DND-41 (cell line): ENCODE measurements at regions not wholly inside any gene's neighbourhood (a gene's known extent, or its start where the extent isn't known, plus 50 kb on each side); places are given as distances from the start of the nearest gene placed in this dataset.
"Not testable (repeated sequence)": the region's sequence is repeated elsewhere in the genome, so short reads cannot be mapped to it uniquely, and the experiment has no call there.

Source experiments
- ATAC-seq: fragments of 200-7000 bp; cut with Tn5 transposase; 3 replicates; pipeline ENCODE4 v1.9.1; 2021; ENCODE audit warnings: low read depth; ENCODE audit not compliant: insufficient read depth
- DNase-seq: peaks from one replicate; pipeline ENCODE4 v3.0.0-alpha.2; 2020
- H2AFZ ChIP-seq: 2 replicates; pipeline ENCODE4 v1.6.0; 2012; ENCODE audit warnings: low read depth, low read length
- H3K27ac ChIP-seq: 2 replicates; pipeline ENCODE4 v1.5.1; 2012; ENCODE audit warnings: low read length, inconsistent platforms
- H3K27me3 ChIP-seq: fragments of 200-600 bp; sonication (generic); 2 replicates; pipeline ENCODE4 v1.6.0; 2012; ENCODE audit warnings: low read length, mild to moderate bottlenecking, inconsistent platforms; ENCODE audit not compliant: insufficient read depth, poor library complexity
- H3K36me3 ChIP-seq: 2 replicates; pipeline ENCODE4 v1.5.1; 2012; ENCODE audit warnings: low read length, inconsistent platforms; ENCODE audit not compliant: insufficient read depth
- H3K4me1 ChIP-seq: 2 replicates; pipeline ENCODE4 v1.5.1; 2012; ENCODE audit warnings: mild to moderate bottlenecking, low read length; ENCODE audit not compliant: insufficient read depth
- H3K4me2 ChIP-seq: 2 replicates; pipeline ENCODE4 v1.6.0; 2012; ENCODE audit warnings: mild to moderate bottlenecking, moderate library complexity, low read length, inconsistent platforms; ENCODE audit not compliant: insufficient read depth
- H3K4me3 ChIP-seq, 2 experiments: fragments of 200-600 bp in 1 of 2; shearing (Covaris generic) in 1 of 2; 2 replicates each; pipeline ENCODE4 v1.5.1; 2012 to 2016; ENCODE audit warnings: inconsistent platforms in 2 of 2, low read length in 2 of 2, mild to moderate bottlenecking in 2 of 2, low read depth in 1 of 2, moderate library complexity in 1 of 2
- H3K79me2 ChIP-seq: 2 replicates; pipeline ENCODE4 v1.6.0; 2012; ENCODE audit warnings: low read length, inconsistent platforms; ENCODE audit not compliant: insufficient read depth
- H3K9ac ChIP-seq: 2 replicates; pipeline ENCODE4 v1.6.0; 2012; ENCODE audit warnings: low read depth, mild to moderate bottlenecking, inconsistent platforms, low read length, moderate library complexity
- H3K9me3 ChIP-seq: 2 replicates; pipeline ENCODE4 v1.5.1; 2012; ENCODE audit warnings: low read length, moderate library complexity, mild to moderate bottlenecking, inconsistent platforms; ENCODE audit not compliant: insufficient read depth, severe bottlenecking
- H4K20me1 ChIP-seq: 2 replicates; pipeline ENCODE4 v1.6.0; 2012; ENCODE audit warnings: low read length; ENCODE audit not compliant: insufficient read depth

DNA sequence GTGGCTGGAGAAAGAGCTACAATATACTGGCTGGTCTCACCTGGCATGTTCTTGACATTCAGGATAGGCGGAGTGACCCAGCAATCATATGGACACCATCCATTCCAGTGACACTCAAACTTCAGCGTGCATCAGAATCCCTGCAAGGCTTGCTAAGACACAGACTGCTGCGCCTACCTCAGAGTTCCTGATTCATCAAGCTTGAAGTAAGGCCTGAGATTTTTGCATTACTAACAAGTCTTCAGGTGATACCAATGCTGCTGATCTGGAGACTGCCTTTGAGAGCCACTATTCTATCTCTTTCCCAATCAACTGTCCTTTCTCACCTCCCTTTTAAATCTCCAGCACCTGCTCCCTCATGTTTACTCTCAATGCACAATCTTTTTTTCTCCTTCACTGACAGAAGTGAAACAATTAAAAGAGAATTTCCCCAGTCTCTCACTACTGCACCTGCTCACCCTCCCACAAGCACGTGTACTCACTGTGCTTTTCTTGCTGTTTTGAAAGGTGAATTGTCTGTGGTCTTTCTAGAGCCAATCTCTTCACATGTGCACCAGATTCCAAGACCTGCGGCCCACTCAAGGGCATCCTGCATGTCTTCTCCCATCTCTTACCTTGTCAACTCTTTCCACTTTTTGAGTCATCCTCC, 519.2 kb downstream of the TTLL7 start:
- not testable (repeated sequence) for H3K9ac ChIP-seq, H3K36me3 ChIP-seq, DNase-seq, H3K9me3 ChIP-seq, H2AFZ ChIP-seq, ATAC-seq, H4K20me1 ChIP-seq, H3K79me2 ChIP-seq, H3K27me3 ChIP-seq, H3K4me1 ChIP-seq, H3K4me3 ChIP-seq, H3K27ac ChIP-seq, H3K4me2 ChIP-seq

DNA sequence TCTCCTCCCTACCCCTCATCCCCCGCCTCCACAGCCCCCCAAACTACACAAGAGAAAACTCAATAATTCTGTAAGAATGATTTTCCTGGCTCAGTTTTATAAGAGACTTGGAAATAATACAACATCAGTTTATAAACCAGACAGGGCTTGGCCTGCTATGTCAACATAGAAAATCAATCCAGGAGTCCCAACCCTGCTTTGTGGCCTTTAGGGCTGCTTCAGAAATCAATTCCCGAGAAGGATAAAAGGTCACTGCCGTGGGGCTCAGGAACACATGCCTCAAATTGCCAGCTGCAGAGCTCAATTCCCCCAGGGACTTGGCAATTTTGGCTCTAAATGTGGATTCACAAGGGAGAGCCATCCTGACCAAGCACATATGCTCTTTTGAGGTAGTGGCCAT, 520.8 kb downstream of the TTLL7 start:
- H3K27me3 ChIP-seq, DNase-seq, H3K4me2 ChIP-seq, H3K9ac ChIP-seq, H4K20me1 ChIP-seq, H2AFZ ChIP-seq, H3K79me2 ChIP-seq, H3K9me3 ChIP-seq, H3K27ac ChIP-seq, ATAC-seq, H3K36me3 ChIP-seq, H3K4me1 ChIP-seq, H3K4me3 ChIP-seq: not testable (repeated sequence)

DNA sequence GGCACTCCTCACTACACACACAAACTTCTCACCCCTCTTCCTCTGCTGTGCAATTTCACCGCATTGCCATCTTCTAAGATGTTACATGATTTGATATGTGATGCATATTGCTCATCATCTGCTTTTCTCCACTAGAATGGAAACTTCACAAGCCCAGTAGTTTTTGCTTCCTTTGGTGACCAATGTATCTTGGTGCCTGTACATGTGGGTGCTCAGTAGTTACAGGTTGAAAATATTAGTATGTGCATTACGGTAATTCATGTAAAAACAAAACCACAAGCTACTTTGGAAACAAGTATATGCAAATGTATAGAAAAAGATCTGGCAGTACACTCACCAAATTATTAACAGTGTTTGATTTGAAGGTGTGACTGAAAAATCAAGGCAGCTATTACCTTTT, 522.4 kb downstream of the TTLL7 start:
- not testable (repeated sequence) for H3K27me3 ChIP-seq, DNase-seq, H3K4me3 ChIP-seq, H2AFZ ChIP-seq, H3K36me3 ChIP-seq, H3K79me2 ChIP-seq, H3K27ac ChIP-seq, H3K9ac ChIP-seq, ATAC-seq, H3K4me2 ChIP-seq, H3K4me1 ChIP-seq, H4K20me1 ChIP-seq, H3K9me3 ChIP-seq

DNA sequence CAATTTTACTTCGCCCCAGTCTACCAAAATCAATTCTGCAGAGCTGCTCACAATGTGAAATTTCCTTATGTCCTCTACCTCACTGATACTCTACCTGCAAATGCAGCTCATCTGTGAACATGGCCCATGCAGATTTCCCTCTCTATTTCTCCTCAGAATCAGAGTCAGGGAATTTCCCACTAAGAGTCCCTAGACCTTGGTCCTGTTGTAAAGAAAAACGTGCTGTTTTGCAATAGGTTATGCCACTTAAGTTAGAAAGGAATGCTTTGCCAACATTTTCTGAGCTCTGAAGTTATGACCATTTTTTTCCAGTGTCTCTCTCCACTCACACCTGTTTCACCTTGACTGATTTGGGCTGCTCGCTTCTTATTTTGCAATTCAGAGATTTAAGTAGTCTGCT, 524.0 kb downstream of the TTLL7 start:
- H3K4me2 ChIP-seq, H3K9ac ChIP-seq, H3K9me3 ChIP-seq, H3K4me3 ChIP-seq, H3K4me1 ChIP-seq, H3K27me3 ChIP-seq, H3K79me2 ChIP-seq, H3K36me3 ChIP-seq, H2AFZ ChIP-seq, ATAC-seq, H3K27ac ChIP-seq, H4K20me1 ChIP-seq, DNase-seq: not testable (repeated sequence)

DNA sequence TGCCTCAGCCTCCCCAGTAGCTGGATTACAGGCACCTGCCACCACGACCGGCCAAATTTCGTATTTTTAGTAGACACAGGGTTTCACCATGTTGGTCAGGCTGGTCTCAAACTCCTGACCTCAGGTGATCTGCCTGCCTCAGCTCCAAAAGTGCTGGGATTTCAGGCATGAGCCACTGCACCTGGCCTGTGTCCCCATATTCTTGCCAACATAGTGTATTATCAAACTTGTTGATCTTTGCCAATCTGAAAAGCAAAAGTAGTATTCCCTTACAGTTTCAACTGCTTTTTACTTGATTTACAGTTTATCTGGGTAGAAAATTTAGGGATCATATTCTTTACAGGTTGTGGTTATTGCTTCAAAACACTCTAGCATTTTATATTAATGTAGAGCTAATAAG, 524.9 kb downstream of the TTLL7 start:
- H2AFZ ChIP-seq, H3K9ac ChIP-seq, DNase-seq, H3K27me3 ChIP-seq, H3K4me3 ChIP-seq, H3K9me3 ChIP-seq, H3K4me2 ChIP-seq, H4K20me1 ChIP-seq, H3K36me3 ChIP-seq, ATAC-seq, H3K4me1 ChIP-seq, H3K79me2 ChIP-seq, H3K27ac ChIP-seq: not testable (repeated sequence)

DNA sequence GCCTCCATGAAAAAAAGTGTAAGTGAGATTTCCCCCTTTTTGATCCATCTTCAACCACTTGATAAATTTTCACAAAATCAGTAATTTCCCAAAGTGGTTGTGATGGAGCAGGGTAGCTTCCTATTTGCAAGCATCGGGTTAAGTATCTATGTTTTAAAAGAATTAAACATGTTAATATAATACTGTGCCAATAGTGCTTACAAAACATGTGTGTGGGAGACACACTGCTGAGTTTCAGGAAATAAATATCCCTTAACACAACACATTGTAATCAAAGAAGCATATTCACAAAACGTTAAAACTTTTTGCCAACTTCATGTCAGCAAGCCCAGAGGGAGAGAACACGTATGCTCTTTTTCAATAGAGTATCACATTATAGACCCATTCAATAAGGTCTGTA, 526.9 kb downstream of the TTLL7 start:
- H3K27me3 ChIP-seq, H4K20me1 ChIP-seq, H3K9ac ChIP-seq, H3K4me3 ChIP-seq, H3K79me2 ChIP-seq, H3K27ac ChIP-seq, DNase-seq, ATAC-seq, H3K9me3 ChIP-seq, H2AFZ ChIP-seq, H3K4me1 ChIP-seq, H3K36me3 ChIP-seq, H3K4me2 ChIP-seq: not testable (repeated sequence)

DNA sequence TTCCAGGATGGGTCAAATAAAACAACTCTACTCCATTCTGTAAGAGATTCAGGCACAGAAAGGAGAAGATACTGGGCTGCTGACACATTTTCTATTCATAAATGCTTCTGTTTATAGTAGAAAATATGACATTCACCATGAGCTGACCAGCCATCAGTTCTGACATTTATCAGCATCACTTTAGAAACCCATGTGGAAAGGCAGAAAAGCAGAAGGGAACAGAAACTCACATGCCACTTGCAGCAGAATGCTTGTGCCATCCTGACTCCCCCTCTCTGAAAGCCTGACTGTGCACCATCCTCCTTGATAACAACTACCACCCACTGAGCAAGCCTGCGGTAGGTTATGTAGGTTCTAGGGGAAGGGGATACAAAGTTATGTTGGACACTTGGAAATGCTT, 527.7 kb downstream of the TTLL7 start:
- not testable (repeated sequence) for H4K20me1 ChIP-seq, H3K4me3 ChIP-seq, H2AFZ ChIP-seq, H3K36me3 ChIP-seq, H3K27ac ChIP-seq, H3K9ac ChIP-seq, H3K9me3 ChIP-seq, DNase-seq, H3K27me3 ChIP-seq, H3K4me2 ChIP-seq, H3K79me2 ChIP-seq, ATAC-seq, H3K4me1 ChIP-seq

DNA sequence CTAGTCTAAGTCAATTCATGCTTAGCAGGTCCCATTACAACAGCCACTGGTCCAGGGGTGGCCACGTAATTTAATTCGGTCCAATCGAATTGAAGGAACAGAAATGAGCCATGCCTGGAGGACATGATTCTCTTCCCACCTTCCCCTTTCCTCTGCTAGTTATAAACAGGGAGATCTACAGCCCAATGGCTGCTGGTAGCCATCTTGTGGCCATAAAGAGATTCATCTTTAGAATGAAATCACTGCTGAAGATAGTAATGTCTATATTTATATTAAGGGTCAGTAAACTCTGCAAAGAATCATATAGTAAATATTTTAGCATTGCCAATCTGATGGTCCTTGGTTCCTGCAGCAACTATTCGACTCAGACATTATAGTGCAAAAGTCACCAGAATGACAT, 530.6 kb downstream of the TTLL7 start:
- H4K20me1 ChIP-seq, ATAC-seq, H2AFZ ChIP-seq, H3K9me3 ChIP-seq, H3K79me2 ChIP-seq, DNase-seq, H3K9ac ChIP-seq, H3K36me3 ChIP-seq, H3K27ac ChIP-seq, H3K27me3 ChIP-seq, H3K4me2 ChIP-seq, H3K4me3 ChIP-seq, H3K4me1 ChIP-seq: not testable (repeated sequence)
